HFFc6 (cell line): ENCODE measurements at regions not wholly inside any gene's neighbourhood (a gene's known extent, or its start where the extent isn't known, plus 50 kb on each side); places are given as distances from the start of the nearest gene placed in this dataset.

ENCODE experiments used
- DNase-seq: peaks from one replicate; pipeline ENCODE4 v3.0.0-alpha.2; 2018
- H3K27ac Mint-ChIP-seq: 2 replicates; pipeline ENCODE4 v1.8.0; 2020; ENCODE audit warnings: mild to moderate bottlenecking, mixed read lengths
- H3K27me3 Mint-ChIP-seq: 2 replicates; pipeline ENCODE4 v1.8.0; 2021; ENCODE audit warnings: mild to moderate bottlenecking, moderate library complexity, mixed read lengths; ENCODE audit not compliant: insufficient read depth
- H3K36me3 Mint-ChIP-seq: 2 replicates; pipeline ENCODE4 v1.8.0; 2021; ENCODE audit warnings: low read depth, mixed read lengths
- H3K4me1 Mint-ChIP-seq: 2 replicates; pipeline ENCODE4 v1.8.0; 2020; ENCODE audit warnings: low read depth, mixed read lengths
- H3K4me3 Mint-ChIP-seq: 2 replicates; pipeline ENCODE4 v1.8.0; 2020; ENCODE audit warnings: mild to moderate bottlenecking, moderate library complexity, mixed read lengths
- H3K9me3 Mint-ChIP-seq: 2 replicates; pipeline ENCODE4 v1.8.0; 2020; ENCODE audit warnings: mild to moderate bottlenecking, mixed read lengths
- TF ChIP-seq, protein P1 (sequence below): fragments of 200-600 bp; sonication (generic); IDR thresholded peaks from 2 replicates; pipeline ENCODE4 v1.5.0; 2021; ENCODE audit warnings: antibody characterized with exemption, mild to moderate bottlenecking

DNA sequence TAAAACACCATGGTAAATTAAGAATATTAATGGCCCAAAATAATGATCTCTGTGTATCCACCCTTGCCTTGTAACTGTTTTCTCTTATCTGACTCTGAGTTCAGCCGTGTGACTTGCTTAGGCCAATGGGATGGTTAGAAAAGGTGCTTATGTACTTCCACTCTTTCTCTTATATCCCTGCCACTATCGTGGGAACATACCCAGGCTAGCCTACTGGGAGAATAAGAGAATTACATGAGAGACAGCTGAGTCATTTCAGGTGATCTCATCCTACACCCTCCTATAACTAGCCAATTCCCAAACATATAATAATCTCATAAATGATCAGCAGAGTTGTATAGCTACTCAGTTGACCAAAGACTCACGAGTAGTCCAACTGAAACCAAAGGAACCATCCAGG lies 98.3 kb upstream of the ABI3BP start:
- DNase-seq, result peak; percentile 4
- TF ChIP-seq, protein P1, sequence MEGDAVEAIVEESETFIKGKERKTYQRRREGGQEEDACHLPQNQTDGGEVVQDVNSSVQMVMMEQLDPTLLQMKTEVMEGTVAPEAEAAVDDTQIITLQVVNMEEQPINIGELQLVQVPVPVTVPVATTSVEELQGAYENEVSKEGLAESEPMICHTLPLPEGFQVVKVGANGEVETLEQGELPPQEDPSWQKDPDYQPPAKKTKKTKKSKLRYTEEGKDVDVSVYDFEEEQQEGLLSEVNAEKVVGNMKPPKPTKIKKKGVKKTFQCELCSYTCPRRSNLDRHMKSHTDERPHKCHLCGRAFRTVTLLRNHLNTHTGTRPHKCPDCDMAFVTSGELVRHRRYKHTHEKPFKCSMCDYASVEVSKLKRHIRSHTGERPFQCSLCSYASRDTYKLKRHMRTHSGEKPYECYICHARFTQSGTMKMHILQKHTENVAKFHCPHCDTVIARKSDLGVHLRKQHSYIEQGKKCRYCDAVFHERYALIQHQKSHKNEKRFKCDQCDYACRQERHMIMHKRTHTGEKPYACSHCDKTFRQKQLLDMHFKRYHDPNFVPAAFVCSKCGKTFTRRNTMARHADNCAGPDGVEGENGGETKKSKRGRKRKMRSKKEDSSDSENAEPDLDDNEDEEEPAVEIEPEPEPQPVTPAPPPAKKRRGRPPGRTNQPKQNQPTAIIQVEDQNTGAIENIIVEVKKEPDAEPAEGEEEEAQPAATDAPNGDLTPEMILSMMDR, result no peak
- no peaks in the 10 kb centered on the region for H3K9me3 Mint-ChIP-seq
- peaks cover 25% of the 10 kb centered on the region for H3K4me1 Mint-ChIP-seq
- H3K4me3 Mint-ChIP-seq, result no peak overlapping the region
- H3K36me3 Mint-ChIP-seq, result no peaks in the 10 kb centered on the region
- H3K27ac Mint-ChIP-seq, result no peak overlapping the region
- H3K27me3 Mint-ChIP-seq, result no peaks in the 10 kb centered on the region

DNA sequence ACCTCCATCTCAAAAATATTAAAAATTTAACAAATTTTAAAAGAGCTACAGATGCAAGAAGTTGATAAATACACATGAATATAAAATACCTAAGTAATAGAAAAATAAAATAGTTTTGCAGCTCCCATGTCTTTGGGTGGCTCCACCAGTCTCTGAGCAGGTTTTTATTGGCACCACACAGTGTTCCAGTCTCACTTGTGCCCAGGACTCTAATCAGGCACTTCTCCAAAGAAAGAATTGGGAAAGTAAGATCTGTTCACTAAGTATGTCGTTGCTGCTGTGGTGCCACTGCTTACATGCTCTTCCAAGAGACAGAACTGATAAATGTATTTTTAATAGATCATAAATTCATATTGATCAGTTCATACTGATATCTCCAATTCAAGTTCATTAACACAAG lies 92.5 kb upstream of the ABI3BP start:
- Mint-ChIP-seq H3K9me3 (no peaks in the 10 kb centered on the region), H3K27ac (no peak overlapping the region), H3K27me3 (no peaks in the 10 kb centered on the region), H3K36me3 (no peaks in the 10 kb centered on the region), H3K4me1 (peaks cover 31% of the 10 kb centered on the region), H3K4me3 (no peak overlapping the region)
- TF ChIP-seq, protein P1, result no peak
- no peak for DNase-seq

DNA sequence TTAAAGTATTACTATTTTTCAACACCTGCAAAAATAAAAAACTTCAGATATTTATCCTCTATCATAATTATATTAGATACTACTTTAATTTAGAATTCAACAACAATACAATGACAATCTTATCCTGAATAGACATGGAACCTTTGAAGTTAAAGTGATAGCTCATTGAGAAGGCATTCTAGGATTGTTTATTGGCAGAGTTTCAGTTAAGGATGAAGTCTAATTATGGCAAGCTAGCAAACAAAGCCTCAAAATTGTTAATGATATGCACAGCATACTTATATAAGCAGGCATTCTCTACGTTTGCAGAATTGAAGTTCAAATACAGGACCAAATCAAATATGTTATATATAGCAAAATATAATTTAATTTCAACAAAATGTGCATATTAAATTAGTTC lies 91.2 kb upstream of the ABI3BP start:
- no peak overlapping the region for H3K4me3 Mint-ChIP-seq
- no peak overlapping the region for H3K27ac Mint-ChIP-seq
- no peaks in the 10 kb centered on the region for H3K9me3 Mint-ChIP-seq
- no peaks in the 10 kb centered on the region for H3K36me3 Mint-ChIP-seq
- TF ChIP-seq, protein P1, result no peak
- H3K27me3 Mint-ChIP-seq, result no peaks in the 10 kb centered on the region
- DNase-seq, result peak; percentile 30
- H3K4me1 Mint-ChIP-seq, result peaks cover 23% of the 10 kb centered on the region

DNA sequence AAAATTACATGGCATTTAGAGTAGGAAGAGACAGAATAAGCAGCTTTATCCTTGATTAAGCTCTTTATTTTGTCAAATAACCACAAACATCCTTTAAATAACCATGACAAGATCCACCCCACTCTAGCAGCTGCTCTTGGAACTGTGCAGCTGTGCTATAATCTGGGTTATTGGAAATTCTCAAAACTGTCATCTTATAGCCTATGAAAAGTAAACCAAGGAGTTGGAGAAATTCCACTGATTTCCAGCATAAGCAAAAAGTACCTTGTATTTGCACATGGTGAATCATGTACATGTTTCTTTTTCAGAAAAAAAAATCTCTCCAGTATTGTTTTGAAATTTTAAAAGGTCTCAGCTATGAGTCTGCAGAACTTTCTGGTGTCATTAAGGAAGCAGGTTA lies 88.8 kb upstream of the ABI3BP start:
- no peak for DNase-seq

DNA sequence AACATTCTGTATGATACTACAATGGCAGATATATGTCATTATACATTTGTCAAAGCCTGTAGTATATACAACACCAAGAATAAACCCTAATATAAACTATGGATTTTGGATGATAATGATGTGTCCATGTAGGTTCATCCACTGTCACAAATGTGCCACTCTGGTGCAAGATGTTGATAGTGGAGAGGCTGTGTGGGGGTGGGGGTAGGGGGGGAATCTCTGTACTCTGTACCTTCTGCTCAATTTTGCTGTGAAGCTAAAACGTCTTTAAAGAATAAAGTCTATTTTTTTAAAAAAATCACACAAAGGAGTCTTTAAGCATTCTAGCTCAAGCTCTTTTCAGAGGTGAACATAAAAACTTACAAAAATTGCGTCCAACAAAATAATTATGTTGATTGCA lies 88.2 kb upstream of the ABI3BP start:
- no peak overlapping the region for H3K4me3 Mint-ChIP-seq
- no peaks in the 10 kb centered on the region for H3K36me3 Mint-ChIP-seq
- no peaks in the 10 kb centered on the region for H3K9me3 Mint-ChIP-seq
- no peak overlapping the region for H3K27ac Mint-ChIP-seq
- TF ChIP-seq, protein P1, result no peak
- peaks cover 32% of the 10 kb centered on the region for H3K4me1 Mint-ChIP-seq
- no peak for DNase-seq
- no peaks in the 10 kb centered on the region for H3K27me3 Mint-ChIP-seq

More for the DNA sequence above, 88.8 kb upstream of the ABI3BP start:
- no peaks in the 10 kb centered on the region for H3K27me3 Mint-ChIP-seq
- H3K9me3 Mint-ChIP-seq, result no peaks in the 10 kb centered on the region
- H3K4me1 Mint-ChIP-seq, result peaks cover 32% of the 10 kb centered on the region
- no peak overlapping the region for H3K4me3 Mint-ChIP-seq
- H3K27ac Mint-ChIP-seq, result no peak overlapping the region
- H3K36me3 Mint-ChIP-seq, result no peaks in the 10 kb centered on the region
- TF ChIP-seq, protein P1, result no peak
